ENCODE measurements at regions not wholly inside any gene's neighbourhood (a gene's known extent, or its start where the extent isn't known, plus 50 kb on each side); places are given as distances from the start of the nearest gene placed in this dataset.

DNA sequence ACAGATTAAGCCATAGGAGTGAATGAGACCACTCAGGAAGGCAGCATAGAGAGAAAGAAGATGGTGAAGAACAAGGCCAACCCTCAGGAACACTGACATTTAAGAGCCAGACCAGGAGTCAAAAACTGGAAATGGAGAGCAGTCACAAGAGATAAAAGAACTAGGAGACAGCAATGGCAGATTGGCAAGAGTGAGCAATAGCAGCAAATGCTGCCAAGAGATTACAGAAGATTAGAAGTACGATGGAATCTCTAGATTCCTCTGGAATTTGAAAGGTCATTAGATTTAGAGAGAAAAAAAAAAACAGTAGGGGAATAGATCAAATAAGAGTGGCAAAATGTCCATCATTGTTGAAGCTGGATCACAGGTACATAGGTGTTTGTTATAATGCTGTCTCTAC is 73.4 kb upstream of the SLC44A1 start:
- no peak for TF ChIP-seq CTCF (IDR thresholded peaks at IDR 0.05; ENCODE audit: unreplicated experiment)
- no peaks in the 10 kb centered on the region for H3K36me3 Mint-ChIP-seq (ENCODE audit: insufficient read depth, unreplicated experiment)
- H3K27me3 Mint-ChIP-seq (ENCODE audit: unreplicated experiment), result no peaks in the 10 kb centered on the region
- DNase-seq, result no peak
- H3K9me3 Mint-ChIP-seq (ENCODE audit: low read depth, unreplicated experiment), result no peaks in the 10 kb centered on the region
- CTCF ChIA-PET, result no interaction called here
- no TSS peak for BruUV-seq (replicated peaks)
- no peaks in the 10 kb centered on the region for H3K4me1 Mint-ChIP-seq (ENCODE audit: low read depth, unreplicated experiment)
- intact Hi-C loops (cut with micrococcal nuclease; ENCODE audit: unreplicated experiment), result no loop called here
- no peak overlapping the region for H3K4me3 Mint-ChIP-seq (ENCODE audit: low read depth, unreplicated experiment)
- H3K27ac Mint-ChIP-seq (ENCODE audit: unreplicated experiment), result no peak overlapping the region

GRCh38 chr9:105171589-105171988 is 72.9 kb upstream of the SLC44A1 start:
- Mint-ChIP-seq H3K4me3 (ENCODE audit: low read depth, unreplicated experiment) (no peak overlapping the region), H3K27me3 (ENCODE audit: unreplicated experiment) (no peaks in the 10 kb centered on the region), H3K36me3 (ENCODE audit: insufficient read depth, unreplicated experiment) (no peaks in the 10 kb centered on the region), H3K9me3 (ENCODE audit: low read depth, unreplicated experiment) (no peaks in the 10 kb centered on the region), H3K4me1 (ENCODE audit: low read depth, unreplicated experiment) (no peaks in the 10 kb centered on the region), H3K27ac (ENCODE audit: unreplicated experiment) (no peak overlapping the region)
- no peak for DNase-seq
- CTCF ChIA-PET, result no interaction called here
- BruUV-seq (replicated peaks), result no TSS peak
- intact Hi-C loops (cut with micrococcal nuclease; ENCODE audit: unreplicated experiment), result no loop called here
- no peak for TF ChIP-seq CTCF (IDR thresholded peaks at IDR 0.05; ENCODE audit: unreplicated experiment)

GRCh38 chr9:105172436-105172835 is 72.0 kb upstream of the SLC44A1 start:
- no peak overlapping the region for H3K4me3 Mint-ChIP-seq (ENCODE audit: low read depth, unreplicated experiment)
- no peaks in the 10 kb centered on the region for H3K9me3 Mint-ChIP-seq (ENCODE audit: low read depth, unreplicated experiment)
- BruUV-seq (replicated peaks), result no TSS peak
- no peaks in the 10 kb centered on the region for H3K27me3 Mint-ChIP-seq (ENCODE audit: unreplicated experiment)
- no peak for DNase-seq
- intact Hi-C loops (cut with micrococcal nuclease; ENCODE audit: unreplicated experiment), result no loop called here
- no peaks in the 10 kb centered on the region for H3K36me3 Mint-ChIP-seq (ENCODE audit: insufficient read depth, unreplicated experiment)
- H3K27ac Mint-ChIP-seq (ENCODE audit: unreplicated experiment), result no peak overlapping the region
- H3K4me1 Mint-ChIP-seq (ENCODE audit: low read depth, unreplicated experiment), result no peaks in the 10 kb centered on the region
- no peak for TF ChIP-seq CTCF (IDR thresholded peaks at IDR 0.05; ENCODE audit: unreplicated experiment)
- CTCF ChIA-PET, result no interaction called here

DNA sequence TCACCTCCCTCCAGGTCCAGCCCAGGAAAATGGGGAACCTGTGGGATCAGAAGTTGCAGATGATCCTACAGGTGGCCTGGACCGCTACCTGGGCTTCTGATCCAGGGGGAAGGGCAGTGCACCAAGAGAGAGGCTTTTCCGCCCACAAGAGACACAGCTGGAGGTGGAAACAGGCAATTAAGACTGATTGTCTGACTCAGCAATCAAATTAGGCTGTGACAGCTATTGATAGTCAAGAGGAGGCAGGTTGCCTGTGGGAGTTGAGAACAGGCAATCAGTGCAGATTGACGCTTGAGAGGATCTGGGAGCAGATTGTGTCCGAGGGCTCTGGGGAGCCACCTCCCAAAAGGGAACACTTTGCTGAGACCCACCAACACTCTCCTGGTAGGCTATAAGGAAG is 71.1 kb upstream of the SLC44A1 start:
- BruUV-seq (replicated peaks), result no TSS peak
- no peak for TF ChIP-seq CTCF (IDR thresholded peaks at IDR 0.05; ENCODE audit: unreplicated experiment)
- no peaks in the 10 kb centered on the region for H3K36me3 Mint-ChIP-seq (ENCODE audit: insufficient read depth, unreplicated experiment)
- no peak for DNase-seq
- no peaks in the 10 kb centered on the region for H3K9me3 Mint-ChIP-seq (ENCODE audit: low read depth, unreplicated experiment)
- H3K4me1 Mint-ChIP-seq (ENCODE audit: low read depth, unreplicated experiment), result no peaks in the 10 kb centered on the region
- no peak overlapping the region for H3K4me3 Mint-ChIP-seq (ENCODE audit: low read depth, unreplicated experiment)
- no peak overlapping the region for H3K27ac Mint-ChIP-seq (ENCODE audit: unreplicated experiment)
- CTCF ChIA-PET, result no interaction called here
- intact Hi-C loops (cut with micrococcal nuclease; ENCODE audit: unreplicated experiment), result no loop called here
- no peaks in the 10 kb centered on the region for H3K27me3 Mint-ChIP-seq (ENCODE audit: unreplicated experiment)

DNA sequence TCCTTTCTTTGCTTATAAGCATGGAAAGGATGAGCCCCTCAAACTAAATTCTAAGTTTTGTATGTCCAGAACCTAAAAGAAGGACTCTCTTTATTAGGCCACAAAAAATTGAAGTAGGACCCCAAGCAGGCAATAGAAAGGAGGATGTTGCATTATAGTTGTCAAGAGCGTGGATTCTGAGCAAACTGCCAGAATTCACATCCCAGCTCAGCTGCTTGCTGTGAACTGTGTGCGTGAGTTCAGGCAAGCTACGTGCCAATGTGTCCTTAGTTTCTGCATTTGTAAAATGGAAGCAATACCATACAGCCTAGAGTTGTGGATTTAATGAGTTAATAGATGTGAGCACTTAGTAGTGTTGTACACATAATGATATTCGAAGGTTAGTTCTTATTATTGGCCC is 70.6 kb upstream of the SLC44A1 start:
- DNase-seq, result no peak
- no peaks in the 10 kb centered on the region for H3K9me3 Mint-ChIP-seq (ENCODE audit: low read depth, unreplicated experiment)
- no peaks in the 10 kb centered on the region for H3K4me1 Mint-ChIP-seq (ENCODE audit: low read depth, unreplicated experiment)
- CTCF ChIA-PET, result no interaction called here
- H3K4me3 Mint-ChIP-seq (ENCODE audit: low read depth, unreplicated experiment), result no peak overlapping the region
- H3K27me3 Mint-ChIP-seq (ENCODE audit: unreplicated experiment), result no peaks in the 10 kb centered on the region
- no peaks in the 10 kb centered on the region for H3K36me3 Mint-ChIP-seq (ENCODE audit: insufficient read depth, unreplicated experiment)
- intact Hi-C loops (cut with micrococcal nuclease; ENCODE audit: unreplicated experiment), result no loop called here
- no peak overlapping the region for H3K27ac Mint-ChIP-seq (ENCODE audit: unreplicated experiment)
- no TSS peak for BruUV-seq (replicated peaks)
- TF ChIP-seq CTCF (IDR thresholded peaks at IDR 0.05; ENCODE audit: unreplicated experiment), result no peak
